ENCODE measurements at regions not wholly inside any gene's neighbourhood (a gene's known extent, or its start where the extent isn't known, plus 50 kb on each side); places are given as distances from the start of the nearest gene placed in this dataset.

DNA sequence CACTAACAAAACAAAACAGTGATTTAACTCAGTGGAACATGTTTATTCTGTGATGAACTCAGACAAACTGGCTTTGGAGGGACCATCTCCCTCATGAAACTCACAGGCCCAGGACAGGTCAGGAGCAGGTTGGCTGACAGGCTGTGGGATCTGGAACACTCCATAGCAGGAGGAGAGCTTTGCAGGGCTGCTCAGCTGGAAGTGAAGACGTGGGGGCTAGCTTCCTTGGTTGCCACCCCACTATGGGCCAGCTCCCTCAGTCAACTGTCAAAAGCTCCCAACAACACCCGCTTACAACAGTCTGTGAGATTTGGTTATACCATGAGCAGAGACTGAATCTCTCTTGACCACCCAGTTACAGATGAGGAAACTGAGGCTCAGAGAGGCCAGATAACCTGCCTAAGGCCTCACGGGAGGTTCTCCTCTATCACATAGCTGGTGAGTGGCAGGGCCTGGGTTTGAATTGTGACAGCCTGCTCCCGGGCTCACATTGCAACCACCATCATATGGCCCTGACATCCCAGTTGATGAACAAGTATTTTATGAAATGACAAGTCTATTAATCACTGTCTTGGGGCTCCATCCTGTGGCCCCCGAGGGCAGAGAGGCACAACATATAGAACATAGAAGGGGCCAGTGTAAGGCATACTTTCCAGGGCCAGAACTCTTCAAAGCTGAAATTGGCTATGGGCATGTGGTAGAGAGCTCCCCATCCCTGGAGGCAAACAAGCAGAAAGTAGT is 473.4 kb downstream of the MN1 start:
- no peak for DNase-seq (ENCODE audit: low read depth)
- H3K4me3 ChIP-seq (ENCODE audit: low read length) = no peak overlapping the region
- no peak for TF ChIP-seq CTCF (conservative IDR thresholded peaks at IDR 0.05; ENCODE audit: low read length)

DNA sequence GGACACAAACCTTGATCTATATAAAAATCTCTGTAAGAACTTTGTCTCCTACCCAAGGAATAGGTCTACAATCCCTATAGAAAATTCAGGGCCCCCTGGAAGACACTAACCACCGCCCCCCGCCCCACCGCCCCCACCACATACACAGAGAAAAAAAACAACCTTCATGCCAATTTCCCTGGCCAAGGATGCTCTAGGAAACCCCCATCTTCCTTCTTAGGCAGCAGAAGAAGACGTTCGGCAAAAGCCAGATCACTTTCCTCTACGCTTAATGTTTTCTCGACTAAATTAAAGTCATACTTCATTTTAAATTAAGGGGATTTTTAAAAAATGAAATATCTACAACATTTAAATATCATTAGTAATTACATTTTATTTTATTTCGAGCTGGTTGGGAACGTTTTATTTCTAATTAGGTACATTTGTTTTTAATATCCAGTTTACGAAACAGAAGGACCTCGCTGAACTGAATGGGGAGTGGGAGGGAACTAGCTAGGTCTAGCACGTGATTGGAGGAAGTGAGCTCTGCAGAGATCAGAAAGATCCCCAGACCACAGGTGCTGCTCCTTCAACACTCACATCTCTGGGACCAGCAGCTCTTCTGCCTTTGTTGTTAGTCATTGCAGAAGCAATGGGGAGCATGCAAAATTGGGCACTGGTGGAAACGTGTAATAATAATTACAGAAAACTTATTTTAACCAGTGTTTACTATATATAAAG is 472.3 kb downstream of the MN1 start:
- TF ChIP-seq CTCF (conservative IDR thresholded peaks at IDR 0.05; ENCODE audit: low read length) = no peak
- no peak for DNase-seq (ENCODE audit: low read depth)
- no peak overlapping the region for H3K4me3 ChIP-seq (ENCODE audit: low read length)

DNA sequence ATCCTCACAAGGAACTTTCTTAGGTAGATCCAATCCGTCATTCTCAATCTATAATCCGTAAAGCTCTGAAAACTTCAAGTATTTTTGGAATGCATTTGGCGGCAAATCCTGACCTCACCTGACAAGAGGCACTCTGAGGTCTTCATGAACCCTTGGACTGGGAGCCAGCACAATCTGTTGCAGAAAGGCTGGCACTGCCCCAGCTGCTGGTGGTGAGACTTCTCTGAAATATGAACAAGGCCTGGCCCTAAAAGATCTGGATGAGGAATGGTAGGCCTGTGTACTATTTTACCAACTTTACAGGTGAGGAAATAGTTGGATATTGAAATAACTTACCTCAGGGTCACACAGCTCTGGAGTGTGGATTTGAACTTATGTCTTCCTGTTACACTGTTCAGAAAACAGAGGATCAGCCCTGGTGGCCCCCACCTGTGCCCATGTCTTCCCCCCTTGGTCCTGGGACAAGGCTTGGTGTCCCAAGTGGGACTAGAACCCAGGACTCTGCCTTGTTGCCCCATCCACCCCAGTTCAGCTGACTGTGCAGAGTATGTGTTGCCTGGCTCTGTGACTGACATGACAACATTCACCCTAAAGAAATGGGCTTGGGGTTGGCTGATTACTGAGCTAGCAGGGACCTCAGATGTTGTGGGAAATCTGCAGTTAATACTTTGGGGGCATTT is 471.4 kb downstream of the MN1 start:
- no peak for TF ChIP-seq CTCF (conservative IDR thresholded peaks at IDR 0.05; ENCODE audit: low read length)
- no peak overlapping the region for H3K4me3 ChIP-seq (ENCODE audit: low read length)
- DNase-seq (ENCODE audit: low read depth) = no peak

DNA sequence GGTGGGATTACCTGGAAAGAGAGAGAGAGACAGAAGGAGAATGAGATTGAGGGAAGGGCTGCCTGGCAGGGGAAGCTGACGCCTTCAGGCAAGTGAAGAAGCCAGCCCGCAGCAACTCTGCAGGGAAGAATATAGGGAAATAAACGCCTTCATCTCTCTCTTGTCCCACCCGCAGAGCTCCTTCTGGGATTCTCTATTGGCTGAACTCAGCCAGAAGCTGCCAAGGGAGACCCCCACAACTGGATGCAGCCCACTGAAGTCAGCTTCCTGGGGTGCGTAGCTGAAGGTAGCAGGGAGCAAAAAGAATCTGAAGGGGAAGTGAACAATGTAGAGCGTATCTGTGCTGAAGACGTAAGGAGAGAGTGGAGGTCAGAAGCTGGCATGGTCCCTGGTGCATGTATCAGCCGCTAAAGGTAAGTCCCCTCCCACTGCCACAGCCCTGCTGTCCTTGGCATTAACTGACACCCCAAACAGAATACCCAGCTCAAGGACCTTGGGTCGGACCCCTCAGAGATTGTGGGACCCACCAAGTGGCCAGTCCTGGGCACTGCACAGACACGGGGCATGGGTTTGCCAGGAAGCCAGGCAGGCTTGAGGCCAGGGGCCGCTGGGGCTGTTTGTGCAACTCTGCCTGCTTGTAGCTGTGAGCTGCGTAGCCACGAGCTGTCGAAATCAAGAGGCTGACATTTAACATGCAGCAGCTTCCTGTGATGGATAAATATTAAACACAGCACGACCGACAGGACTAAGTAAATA is 469.9 kb downstream of the MN1 start:
- peak; percentile 77 for DNase-seq (ENCODE audit: low read depth)
- TF ChIP-seq CTCF (conservative IDR thresholded peaks at IDR 0.05; ENCODE audit: low read length) = peak; percentile 63
- no peak overlapping the region for H3K4me3 ChIP-seq (ENCODE audit: low read length)

- no peak for DNase-seq (ENCODE audit: low read depth)
- TF ChIP-seq CTCF (conservative IDR thresholded peaks at IDR 0.05; ENCODE audit: low read length) = no peak
- no peak overlapping the region for H3K4me3 ChIP-seq (ENCODE audit: low read length)
Observed at GRCh38 chr22:27335102-27335660, 466.4 kb downstream of the MN1 start.

- TF ChIP-seq CTCF (conservative IDR thresholded peaks at IDR 0.05; ENCODE audit: low read length) = no peak
- no peak overlapping the region for H3K4me3 ChIP-seq (ENCODE audit: low read length)
- DNase-seq (ENCODE audit: low read depth) = peak; percentile 67
Observed at GRCh38 chr22:27336151-27337090, 465.1 kb downstream of the MN1 start.

Data from AG10803 (cell line).